NB4 (cell line): ENCODE measurements at regions not wholly inside any gene's neighbourhood (a gene's known extent, or its start where the extent isn't known, plus 50 kb on each side); places are given as distances from the start of the nearest gene placed in this dataset.

Experiments used
- DNase-seq: peaks from one replicate; pipeline ENCODE4 v3.0.0; 2010; ENCODE audit warnings: low read depth
- H3K4me3 ChIP-seq: one replicate; pipeline ENCODE4 v1.5.1; 2011; ENCODE audit warnings: mild to moderate bottlenecking, low read depth, low read length, moderate library complexity
- CTCF ChIP-seq: IDR thresholded peaks from one replicate; pipeline ENCODE4 v1.5.1; 2012; ENCODE audit warnings: low read depth, low read length
- MAX ChIP-seq: IDR thresholded peaks from 2 replicates; pipeline ENCODE4 v1.6.1; 2011; ENCODE audit warnings: low read depth, low read length
- MYC ChIP-seq: IDR thresholded peaks from 2 replicates; pipeline ENCODE4 v1.6.1; 2011; ENCODE audit warnings: low read depth, low read length
- POLR2A ChIP-seq: IDR thresholded peaks from 2 replicates; pipeline ENCODE4 v1.6.1; 2011; ENCODE audit warnings: mild to moderate bottlenecking; ENCODE audit not compliant: insufficient read length; ENCODE audit errors: extremely low read depth

GRCh38 chr4:166274136-166274761, 401.2 kb downstream of the TLL1 start:
- no peak for TF ChIP-seq MYC
- no peak for TF ChIP-seq MAX
- TF ChIP-seq POLR2A, result no peak
- no peak for TF ChIP-seq CTCF
- no peak overlapping the region for H3K4me3 ChIP-seq
- DNase-seq, result no peak

- no peak for DNase-seq
- TF ChIP-seq POLR2A (no peak), CTCF (no peak), MAX (no peak), MYC (no peak)
- no peak overlapping the region for H3K4me3 ChIP-seq
These were observed 401.7 kb downstream of the TLL1 start for GRCh38 chr4:166274775-166275174.

DNA sequence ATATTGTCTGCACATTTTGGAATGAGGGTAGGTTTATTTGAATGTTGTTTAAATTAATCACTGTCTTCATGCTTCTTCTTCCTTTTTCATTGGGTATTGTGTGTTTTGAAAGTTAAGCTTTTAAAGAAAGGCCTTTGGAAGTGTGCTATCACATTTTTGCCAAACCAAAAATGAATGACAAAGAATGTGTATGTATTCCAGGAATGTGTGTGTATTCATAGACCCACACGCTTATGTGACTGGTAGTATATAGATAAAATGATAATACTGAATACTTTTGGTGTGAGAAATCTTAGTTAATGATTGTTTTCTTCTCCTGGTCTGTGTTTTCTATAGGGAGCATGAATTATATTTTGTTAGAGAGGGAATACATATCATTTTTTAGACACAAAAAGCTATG, 404.4 kb downstream of the TLL1 start:
- no peak for DNase-seq
- no peak for TF ChIP-seq MAX
- no peak for TF ChIP-seq CTCF
- TF ChIP-seq POLR2A, result no peak
- TF ChIP-seq MYC, result no peak
- H3K4me3 ChIP-seq, result no peak overlapping the region

DNA sequence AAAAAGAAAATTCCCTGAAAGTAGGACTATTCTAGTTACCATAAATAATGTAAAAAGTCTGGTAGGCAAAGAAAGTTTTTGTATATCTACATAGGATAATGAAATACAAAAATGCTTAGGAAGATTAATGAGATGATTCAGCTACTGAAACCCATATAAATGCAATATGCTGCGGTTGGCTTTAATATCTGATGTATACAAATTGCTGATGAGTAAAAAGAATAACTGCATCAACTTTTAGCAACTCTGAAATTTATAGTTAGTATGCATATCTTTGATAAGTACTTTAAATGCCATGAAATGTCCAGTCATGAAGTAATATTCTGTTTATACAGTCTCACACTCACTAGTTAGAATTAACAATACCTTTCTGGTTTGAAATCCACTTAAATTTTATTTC, 404.8 kb downstream of the TLL1 start:
- no peak for DNase-seq
- TF ChIP-seq POLR2A (no peak), CTCF (no peak), MYC (no peak), MAX (no peak)
- no peak overlapping the region for H3K4me3 ChIP-seq

DNA sequence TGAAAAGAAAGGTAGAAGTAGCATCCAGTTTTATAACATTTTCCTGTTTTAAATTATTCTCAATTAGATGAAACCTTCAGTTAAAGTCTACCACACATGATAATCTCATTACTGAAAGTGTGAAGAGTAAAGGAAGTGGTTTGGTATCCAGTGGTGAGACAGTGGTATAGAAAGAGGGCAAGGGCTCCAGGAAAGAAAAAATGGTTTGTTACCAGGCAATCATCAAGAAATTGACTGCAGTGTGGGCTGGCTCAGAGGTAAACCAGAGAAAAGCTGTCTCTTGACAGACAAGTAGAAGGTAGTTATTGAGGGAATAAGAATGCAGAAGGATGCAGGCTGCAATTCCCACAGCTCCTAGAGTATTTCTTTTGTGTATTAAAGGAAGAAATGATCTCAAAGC, 406.2 kb downstream of the TLL1 start:
- H3K4me3 ChIP-seq, result no peak overlapping the region
- TF ChIP-seq CTCF (no peak), POLR2A (no peak), MYC (no peak), MAX (no peak)
- DNase-seq, result no peak
